Naive B cell (primary cell): ENCODE measurements at regions not wholly inside any gene's neighbourhood (a gene's known extent, or its start where the extent isn't known, plus 50 kb on each side); places are given as distances from the start of the nearest gene placed in this dataset.

Source experiments
- ATAC-seq, 2 donors: fragments of 150-1000 bp; cut with Tn5 transposase; 2 replicates each; pipeline ENCODE4 v1.10.0; 2021; ENCODE audit warnings: low read depth in 2 of 2, mild to moderate bottlenecking in 2 of 2, moderate library complexity in 2 of 2
- DNase-seq: peaks from one replicate; pipeline ENCODE4 v3.0.0; 2022
- H3K27ac Mint-ChIP-seq, 6 donors: one replicate each; pipeline ENCODE4 v1.8.0; 2020 to 2022; ENCODE audit warnings: mild to moderate bottlenecking in 6 of 6, mixed read lengths in 6 of 6, moderate library complexity in 5 of 6, inconsistent platforms in 2 of 6
- H3K27me3 Mint-ChIP-seq, 3 donors: one replicate each; pipeline ENCODE4 v1.8.0; 2021 to 2022; ENCODE audit warnings: mixed read lengths in 3 of 3, mild to moderate bottlenecking in 1 of 3
- H3K36me3 Mint-ChIP-seq, 2 donors: one replicate each; pipeline ENCODE4 v1.8.0; 2020 to 2022; ENCODE audit warnings: mixed read lengths in 2 of 2, inconsistent platforms in 1 of 2, mild to moderate bottlenecking in 1 of 2
- H3K4me1 Mint-ChIP-seq, 3 donors: one replicate each; pipeline ENCODE4 v1.8.0; 2020 to 2022; ENCODE audit warnings: mixed read lengths in 3 of 3, inconsistent platforms in 1 of 3, mild to moderate bottlenecking in 1 of 3, moderate library complexity in 1 of 3
- H3K4me3 Mint-ChIP-seq, 8 donors: one replicate each; pipeline ENCODE4 v1.8.0; 2020 to 2022; ENCODE audit warnings: mild to moderate bottlenecking in 8 of 8, mixed read lengths in 8 of 8, moderate library complexity in 8 of 8, inconsistent platforms in 2 of 8
- H3K9me3 Mint-ChIP-seq, 7 donors: one replicate each; pipeline ENCODE4 v1.8.0; 2020 to 2022; ENCODE audit warnings: mixed read lengths in 7 of 7, mild to moderate bottlenecking in 5 of 7, inconsistent platforms in 2 of 7, moderate library complexity in 1 of 7

- H3K36me3 Mint-ChIP-seq = peaks cover 7 to 14% of the 10 kb centered on the region in 2 donors
- no peak overlapping the region for H3K27ac Mint-ChIP-seq
- H3K4me1 Mint-ChIP-seq = no peaks in the 10 kb centered on the region
- peaks cover 9 to 34% (median 20%) of the 10 kb centered on the region in 7 donors for H3K9me3 Mint-ChIP-seq
- H3K4me3 Mint-ChIP-seq = no peak overlapping the region
- no peak for DNase-seq
- peaks cover 0 to 13% (median 4%) of the 10 kb centered on the region in 3 donors for H3K27me3 Mint-ChIP-seq
- ATAC-seq = no peak
Measured at GRCh38 chr6:73903155-73903554, 207.2 kb downstream of the CD109 start.

- Mint-ChIP-seq H3K27me3 (peaks cover 0 to 13% (median 4%) of the 10 kb centered on the region in 3 donors), H3K36me3 (peaks cover 7 to 14% of the 10 kb centered on the region in 2 donors), H3K9me3 (peaks cover 9 to 34% (median 20%) of the 10 kb centered on the region in 7 donors), H3K4me3 (no peak overlapping the region), H3K4me1 (no peaks in the 10 kb centered on the region), H3K27ac (no peak overlapping the region)
- ATAC-seq (no peak), DNase-seq (no peak)
Measured at GRCh38 chr6:73901986-73902385, 206.0 kb downstream of the CD109 start.

- DNase-seq (no peak), ATAC-seq (no peak)
- Mint-ChIP-seq H3K27me3 (peaks cover 0 to 13% (median 4%) of the 10 kb centered on the region in 3 donors), H3K27ac (peak overlapping the region in 1 of 6 donors; percentile 44), H3K36me3 (peaks cover 7 to 14% of the 10 kb centered on the region in 2 donors), H3K9me3 (peaks cover 9 to 32% (median 20%) of the 10 kb centered on the region in 7 donors), H3K4me1 (no peaks in the 10 kb centered on the region), H3K4me3 (no peak overlapping the region)
Measured at GRCh38 chr6:73901311-73901710, 205.3 kb downstream of the CD109 start.

DNA sequence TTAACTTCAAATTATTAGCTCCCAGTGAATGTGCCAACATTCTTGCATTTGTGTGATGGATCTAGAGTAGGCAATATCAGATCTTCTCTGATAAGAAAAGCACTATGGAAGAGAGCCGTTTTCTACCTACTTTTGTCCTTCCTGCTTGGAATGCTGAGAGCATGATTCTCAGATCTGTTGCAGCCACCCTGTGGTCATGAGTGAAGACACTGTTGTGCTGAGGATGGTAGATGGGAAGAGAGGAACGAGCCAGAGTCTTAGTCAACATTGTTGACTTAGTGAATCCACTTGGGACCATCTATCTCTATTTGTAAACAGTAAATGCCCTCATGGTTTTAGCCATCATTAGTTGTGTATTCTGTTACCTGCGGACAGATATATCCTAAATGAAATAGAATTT, 202.6 kb downstream of the CD109 start:
- Mint-ChIP-seq H3K27ac (no peak overlapping the region), H3K4me3 (no peak overlapping the region), H3K4me1 (no peaks in the 10 kb centered on the region), H3K27me3 (peaks cover 0 to 13% (median 4%) of the 10 kb centered on the region in 3 donors), H3K9me3 (peaks cover 9 to 32% (median 20%) of the 10 kb centered on the region in 7 donors), H3K36me3 (peaks cover 7 to 14% of the 10 kb centered on the region in 2 donors)
- ATAC-seq (no peak), DNase-seq (no peak)

DNA sequence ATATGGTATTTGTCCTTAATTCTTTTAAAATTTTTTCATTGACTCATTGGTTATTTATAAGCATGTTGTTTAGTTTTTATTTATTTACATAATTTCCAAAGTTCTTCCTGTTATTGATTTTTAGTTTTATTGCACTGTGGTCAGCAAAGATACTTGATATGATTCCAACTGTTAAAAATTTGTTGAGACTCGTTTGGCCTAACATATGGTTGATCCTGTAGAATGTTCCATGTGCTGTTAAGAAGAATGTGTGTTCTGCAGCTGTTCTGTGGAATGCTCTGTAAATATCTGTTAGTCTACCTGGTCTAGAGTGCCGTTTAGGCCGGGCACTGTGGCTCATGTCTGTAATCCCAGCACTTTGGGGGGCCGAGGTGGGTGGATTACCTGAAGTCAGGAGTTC, 197.7 kb downstream of the CD109 start:
- Mint-ChIP-seq H3K27me3 (peaks cover 0 to 5% (median 0%) of the 10 kb centered on the region in 3 donors), H3K36me3 (peaks cover 0 to 10% of the 10 kb centered on the region in 2 donors), H3K4me1 (no peaks in the 10 kb centered on the region), H3K4me3 (no peak overlapping the region), H3K27ac (no peak overlapping the region), H3K9me3 (peaks cover 0 to 39% (median 2%) of the 10 kb centered on the region in 7 donors)
- ATAC-seq (no peak), DNase-seq (no peak)

- Mint-ChIP-seq H3K36me3 (peaks cover 0 to 10% of the 10 kb centered on the region in 2 donors), H3K27ac (no peak overlapping the region), H3K4me3 (no peak overlapping the region), H3K27me3 (no peaks in the 10 kb centered on the region), H3K9me3 (peaks cover 0 to 29% (median 2%) of the 10 kb centered on the region in 7 donors), H3K4me1 (peaks cover 0 to 11% (median 6%) of the 10 kb centered on the region in 3 donors)
- no peak for DNase-seq
- no peak for ATAC-seq
Measured at GRCh38 chr6:73888050-73888449, 192.0 kb downstream of the CD109 start.

GRCh38 chr6:73885393-73885792, 189.4 kb downstream of the CD109 start:
- H3K4me1 Mint-ChIP-seq = peaks cover 0 to 11% (median 6%) of the 10 kb centered on the region in 3 donors
- H3K4me3 Mint-ChIP-seq = no peak overlapping the region
- DNase-seq (no peak), ATAC-seq (no peak)
- H3K27ac Mint-ChIP-seq = no peak overlapping the region
- peaks cover 0 to 4% (median 0%) of the 10 kb centered on the region in 7 donors for H3K9me3 Mint-ChIP-seq
- no peaks in the 10 kb centered on the region for H3K27me3 Mint-ChIP-seq
- peaks cover 0 to 2% of the 10 kb centered on the region in 2 donors for H3K36me3 Mint-ChIP-seq

- no peak overlapping the region for H3K27ac Mint-ChIP-seq
- peaks cover 0 to 11% (median 6%) of the 10 kb centered on the region in 3 donors for H3K4me1 Mint-ChIP-seq
- ATAC-seq = no peak
Measured at GRCh38 chr6:73884540-73884939, 188.5 kb downstream of the CD109 start.

DNA sequence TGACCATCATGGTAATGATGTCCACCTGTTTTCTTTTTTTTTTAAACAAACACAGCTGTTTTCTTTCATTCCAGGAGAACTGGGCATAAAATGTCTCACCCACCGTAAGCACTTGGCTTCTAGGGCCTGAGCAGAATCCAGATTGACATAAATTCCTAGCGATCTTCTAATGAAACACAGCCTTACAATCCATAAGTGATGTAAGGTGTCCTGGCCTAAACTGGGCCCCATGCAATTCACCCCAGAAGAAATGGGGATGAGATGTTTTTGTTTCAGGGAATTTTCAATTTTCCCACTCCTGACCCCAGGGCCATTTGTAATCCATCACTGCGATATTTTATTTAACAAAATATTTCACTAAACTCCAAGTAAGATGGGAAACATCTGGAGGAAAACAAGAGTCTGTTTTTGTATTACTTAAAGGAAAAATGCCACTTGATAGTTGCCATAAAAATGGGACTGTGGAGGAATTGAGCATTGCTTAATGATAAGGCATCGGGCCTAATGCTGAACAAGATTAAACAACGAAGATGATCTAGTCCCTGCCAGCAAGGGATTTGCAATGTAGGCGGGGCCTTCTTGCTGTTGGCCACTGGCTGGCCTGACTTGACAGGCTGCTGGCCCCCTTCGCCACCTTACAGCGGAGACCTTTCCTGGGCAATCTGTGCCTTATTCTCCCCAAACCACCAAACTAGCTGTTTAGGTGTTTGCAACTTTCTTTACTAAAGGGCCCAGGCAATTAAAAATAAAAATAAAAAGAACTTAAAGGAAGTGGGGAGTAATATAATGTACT, 183.7 kb downstream of the CD109 start:
- Mint-ChIP-seq H3K36me3 (no peaks in the 10 kb centered on the region), H3K4me3 (no peak overlapping the region)

More at GRCh38 chr6:73884540-73884939, 188.5 kb downstream of the CD109 start:
- no peak for DNase-seq
- Mint-ChIP-seq H3K9me3 (no peaks in the 10 kb centered on the region), H3K4me3 (no peak overlapping the region), H3K36me3 (no peaks in the 10 kb centered on the region), H3K27me3 (no peaks in the 10 kb centered on the region)

GRCh38 chr6:73878403-73878802, 182.4 kb downstream of the CD109 start:
- H3K27me3 Mint-ChIP-seq = peaks cover 0 to 13% (median 4%) of the 10 kb centered on the region in 3 donors
- H3K4me3 Mint-ChIP-seq = no peak overlapping the region
- no peaks in the 10 kb centered on the region for H3K36me3 Mint-ChIP-seq
- H3K4me1 Mint-ChIP-seq = no peaks in the 10 kb centered on the region
- no peak for ATAC-seq
- H3K27ac Mint-ChIP-seq = no peak overlapping the region
- peaks cover 0 to 4% (median 0%) of the 10 kb centered on the region in 7 donors for H3K9me3 Mint-ChIP-seq
- no peak for DNase-seq

More for the DNA sequence above, 183.7 kb downstream of the CD109 start:
- no peak for ATAC-seq
- H3K9me3 Mint-ChIP-seq = peaks cover 0 to 1% (median 0%) of the 10 kb centered on the region in 7 donors
- DNase-seq = no peak
- no peaks in the 10 kb centered on the region for H3K4me1 Mint-ChIP-seq
- no peak overlapping the region for H3K27ac Mint-ChIP-seq
- peaks cover 0 to 8% (median 1%) of the 10 kb centered on the region in 3 donors for H3K27me3 Mint-ChIP-seq
